ENCODE measurements at regions not wholly inside any gene's neighbourhood (a gene's known extent, or its start where the extent isn't known, plus 50 kb on each side); places are given as distances from the start of the nearest gene placed in this dataset.

GRCh38 chr15:31215490-31216214, 111.0 kb upstream of the KLF13 start:
- Histone ChIP-seq H4K20me1 (ENCODE audit: insufficient read depth, low read length) (no peaks in the 10 kb centered on the region), H3K36me3 (ENCODE audit: insufficient read depth, low read length) (no peaks in the 10 kb centered on the region; the same call in 1 of the 2 replicates), H3K4me3 (ENCODE audit: low read depth, low read length, poor library complexity, severe bottlenecking) (peak overlapping the region; percentile 70), H2AFZ (ENCODE audit: low read length) (no peak overlapping the region), H3K79me2 (ENCODE audit: insufficient read depth, low read depth, low read length) (no peaks in the 10 kb centered on the region), H3K4me1 (ENCODE audit: insufficient read depth, low read length, poor library complexity, severe bottlenecking) (peaks cover 49% of the 10 kb centered on the region), H3K4me2 (ENCODE audit: low read length) (peak overlapping the region; percentile 91), H3K9me2 (ENCODE audit: insufficient read depth, low read length) (no peaks in the 10 kb centered on the region), H3K27ac (ENCODE audit: low read depth, low read length, poor library complexity, severe bottlenecking) (peak overlapping the region; percentile 82), H3K9me3 (ENCODE audit: low read length) (no peaks in the 10 kb centered on the region)
- intact Hi-C loops (cut with micrococcal nuclease; ENCODE audit: unreplicated experiment) = loop anchor here (1.0 to 2.0 kb wide), 6 partner anchors 15 to 220 kb away; partner anchors contain the start of gene KLF13
- no TSS peak for BruUV-seq (replicated peaks)
- peak; percentile 87 for DNase-seq (ENCODE audit: low spot score)
- CTCF ChIA-PET (ENCODE audit: unreplicated experiment) = interaction anchor here (0.6 to 1.7 kb wide), 4 partner anchors 49 to 261 kb away, joined by 4 to 12 read pairs (median 6); no protein-coding TSS in a partner anchor
- POLR2A ChIA-PET = interaction anchor here (0.7 to 1.3 kb wide), 3 partner anchors 15 to 92 kb away, joined by 3 to 11 read pairs (median 3); no protein-coding TSS in a partner anchor
- peak; percentile 83 for TF ChIP-seq CTCF (conservative IDR thresholded peaks at IDR 0.05; ENCODE audit: low read length)
- no peak for TF ChIP-seq EZH2phosphoT487 (IDR thresholded peaks at IDR 0.05; ENCODE audit: borderline replicate concordance, low read depth, low read length)

- TF ChIP-seq CTCF (conservative IDR thresholded peaks at IDR 0.05; ENCODE audit: low read length) (no peak), EZH2phosphoT487 (IDR thresholded peaks at IDR 0.05; ENCODE audit: borderline replicate concordance, low read depth, low read length) (no peak)
- Histone ChIP-seq H2AFZ (ENCODE audit: low read length) (peak overlapping the region; percentile 38; the same call in 1 of the 2 replicates), H3K27ac (ENCODE audit: low read depth, low read length, poor library complexity, severe bottlenecking) (peak overlapping the region; percentile 82), H3K9me3 (ENCODE audit: low read length) (no peaks in the 10 kb centered on the region), H3K4me3 (ENCODE audit: low read depth, low read length, poor library complexity, severe bottlenecking) (peak overlapping the region; percentile 64), H4K20me1 (ENCODE audit: insufficient read depth, low read length) (no peaks in the 10 kb centered on the region), H3K4me2 (ENCODE audit: low read length) (peak overlapping the region; percentile 91), H3K36me3 (ENCODE audit: insufficient read depth, low read length) (peaks cover under 1% of the 10 kb centered on the region; the same call in 1 of the 2 replicates), H3K9me2 (ENCODE audit: insufficient read depth, low read length) (no peaks in the 10 kb centered on the region), H3K4me1 (ENCODE audit: insufficient read depth, low read length, poor library complexity, severe bottlenecking) (peaks cover 49% of the 10 kb centered on the region), H3K79me2 (ENCODE audit: insufficient read depth, low read depth, low read length) (no peaks in the 10 kb centered on the region)
- peak; percentile 83 for DNase-seq (ENCODE audit: low spot score)
- TSS peak; percentile 39 for BruUV-seq (replicated peaks)
- CTCF ChIA-PET (ENCODE audit: unreplicated experiment) = interaction anchor here (0.6 kb wide), 1 partner anchor 274 kb away, joined by 3 read pairs; no protein-coding TSS in a partner anchor
- POLR2A ChIA-PET = interaction anchor here (0.5 to 2.3 kb wide), 4 partner anchors 12 to 49 kb away, joined by 3 to 9 read pairs (median 4); no protein-coding TSS in a partner anchor
- intact Hi-C loops (cut with micrococcal nuclease; ENCODE audit: unreplicated experiment) = loop anchor here (2.0 kb wide), 1 partner anchor 14 kb away; no protein-coding TSS in a partner anchor
Observed at GRCh38 chr15:31216215-31216911, 110.3 kb upstream of the KLF13 start.

Measured in OCI-LY7 (cell line).